HFFc6 (cell line): ENCODE measurements at regions not wholly inside any gene's neighbourhood (a gene's known extent, or its start where the extent isn't known, plus 50 kb on each side); places are given as distances from the start of the nearest gene placed in this dataset.
A peak's percentile ranks its signal among the peaks of the same experiment; 100 is the strongest.

Experiments used
- DNase-seq: peaks from one replicate; pipeline ENCODE4 v3.0.0-alpha.2; 2018
- H3K27ac Mint-ChIP-seq: 2 replicates; pipeline ENCODE4 v1.8.0; 2020; ENCODE audit warnings: mild to moderate bottlenecking, mixed read lengths
- H3K27me3 Mint-ChIP-seq: 2 replicates; pipeline ENCODE4 v1.8.0; 2021; ENCODE audit warnings: mild to moderate bottlenecking, moderate library complexity, mixed read lengths; ENCODE audit not compliant: insufficient read depth
- H3K36me3 Mint-ChIP-seq: 2 replicates; pipeline ENCODE4 v1.8.0; 2021; ENCODE audit warnings: low read depth, mixed read lengths
- H3K4me1 Mint-ChIP-seq: 2 replicates; pipeline ENCODE4 v1.8.0; 2020; ENCODE audit warnings: low read depth, mixed read lengths
- H3K4me3 Mint-ChIP-seq: 2 replicates; pipeline ENCODE4 v1.8.0; 2020; ENCODE audit warnings: mild to moderate bottlenecking, moderate library complexity, mixed read lengths
- H3K9me3 Mint-ChIP-seq: 2 replicates; pipeline ENCODE4 v1.8.0; 2020; ENCODE audit warnings: mild to moderate bottlenecking, mixed read lengths
- TF ChIP-seq, protein P1 (sequence below): fragments of 200-600 bp; sonication (generic); IDR thresholded peaks from 2 replicates; pipeline ENCODE4 v1.5.0; 2021; ENCODE audit warnings: antibody characterized with exemption, mild to moderate bottlenecking

DNA sequence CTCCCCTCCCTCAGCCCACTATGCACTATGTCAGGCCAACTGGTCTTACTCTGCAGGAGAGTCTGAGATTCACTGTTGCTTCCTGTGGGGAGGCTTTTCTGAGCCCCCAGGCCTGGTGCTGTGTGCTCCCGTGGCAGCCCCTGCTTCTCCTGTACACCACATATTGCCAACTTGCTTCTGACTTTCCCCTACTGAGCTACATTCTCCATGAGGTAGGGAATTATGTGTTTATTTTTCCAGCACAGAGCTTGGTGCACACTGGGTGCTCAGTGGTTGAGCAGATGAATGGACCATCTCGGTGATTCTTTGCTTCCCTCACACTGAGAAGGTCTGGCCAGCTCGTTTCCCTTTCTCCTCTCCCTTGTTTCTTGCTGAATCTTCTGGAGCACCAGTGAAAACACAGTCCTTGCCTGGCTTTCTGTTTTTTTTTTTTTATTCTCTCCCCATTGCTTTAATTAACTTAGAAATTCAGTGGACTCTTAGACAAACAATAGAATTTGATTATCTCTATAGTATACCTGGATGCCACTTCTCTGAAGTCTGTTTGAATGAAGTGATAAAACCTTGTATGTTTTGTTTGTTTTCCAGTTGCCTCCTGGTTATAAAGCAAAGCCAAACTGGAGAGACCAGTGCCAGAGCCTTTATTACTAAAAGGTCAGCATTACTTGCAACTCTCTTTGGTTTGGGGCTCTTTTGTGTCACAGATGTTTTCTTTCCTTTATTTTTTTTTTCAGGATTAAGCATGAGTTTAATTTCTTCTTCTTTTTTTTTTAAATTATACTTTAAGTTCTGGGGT lies 50.3 kb upstream of the CNIH3 start:
- peaks cover 70% of the 10 kb centered on the region for H3K4me1 Mint-ChIP-seq
- peaks cover 15% of the 10 kb centered on the region for H3K36me3 Mint-ChIP-seq
- H3K4me3 Mint-ChIP-seq: peak overlapping the region; percentile 80
- H3K27me3 Mint-ChIP-seq: peaks cover 2% of the 10 kb centered on the region; the same call in 1 of the 2 replicates
- TF ChIP-seq, protein P1, sequence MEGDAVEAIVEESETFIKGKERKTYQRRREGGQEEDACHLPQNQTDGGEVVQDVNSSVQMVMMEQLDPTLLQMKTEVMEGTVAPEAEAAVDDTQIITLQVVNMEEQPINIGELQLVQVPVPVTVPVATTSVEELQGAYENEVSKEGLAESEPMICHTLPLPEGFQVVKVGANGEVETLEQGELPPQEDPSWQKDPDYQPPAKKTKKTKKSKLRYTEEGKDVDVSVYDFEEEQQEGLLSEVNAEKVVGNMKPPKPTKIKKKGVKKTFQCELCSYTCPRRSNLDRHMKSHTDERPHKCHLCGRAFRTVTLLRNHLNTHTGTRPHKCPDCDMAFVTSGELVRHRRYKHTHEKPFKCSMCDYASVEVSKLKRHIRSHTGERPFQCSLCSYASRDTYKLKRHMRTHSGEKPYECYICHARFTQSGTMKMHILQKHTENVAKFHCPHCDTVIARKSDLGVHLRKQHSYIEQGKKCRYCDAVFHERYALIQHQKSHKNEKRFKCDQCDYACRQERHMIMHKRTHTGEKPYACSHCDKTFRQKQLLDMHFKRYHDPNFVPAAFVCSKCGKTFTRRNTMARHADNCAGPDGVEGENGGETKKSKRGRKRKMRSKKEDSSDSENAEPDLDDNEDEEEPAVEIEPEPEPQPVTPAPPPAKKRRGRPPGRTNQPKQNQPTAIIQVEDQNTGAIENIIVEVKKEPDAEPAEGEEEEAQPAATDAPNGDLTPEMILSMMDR: no peak
- DNase-seq: no peak
- peaks cover 9% of the 10 kb centered on the region; the same call in 1 of the 2 replicates for H3K9me3 Mint-ChIP-seq
- peak overlapping the region; percentile 96 for H3K27ac Mint-ChIP-seq
